GM18508 (cell line): ENCODE measurements at regions not wholly inside any gene's neighbourhood (a gene's known extent, or its start where the extent isn't known, plus 50 kb on each side); places are given as distances from the start of the nearest gene placed in this dataset.
A peak's percentile ranks its signal among the peaks of the same experiment; 100 is the strongest.
"Not testable (repeated sequence)": the region's sequence is repeated elsewhere in the genome, so short reads cannot be mapped to it uniquely, and the experiment has no call there.

Experiments used
- ATAC-seq: cut with Tn5 transposase; IDR thresholded peaks from one replicate; pipeline ENCODE4 v1.9.1; 2021; ENCODE audit warnings: moderate number of reproducible peaks; ENCODE audit not compliant: insufficient read depth, unreplicated experiment

GRCh38 chr7:122248472-122248871, 56.1 kb downstream of the FEZF1 start:
- ATAC-seq = no peak

GRCh38 chr7:122238729-122239128, 65.8 kb downstream of the FEZF1 start:
- not testable (repeated sequence) for ATAC-seq

- ATAC-seq = not testable (repeated sequence)
Measured at GRCh38 chr7:122238297-122238696, 66.3 kb downstream of the FEZF1 start.

- no peak for ATAC-seq
Measured at GRCh38 chr7:122225874-122226273, 78.7 kb downstream of the FEZF1 start.

GRCh38 chr7:122219253-122219865, 75.3 kb upstream of the AASS start:
- peak; percentile 48 for ATAC-seq

- no peak for ATAC-seq
Measured at GRCh38 chr7:122217125-122217524, 73.1 kb upstream of the AASS start.

- no peak for ATAC-seq
Measured at GRCh38 chr7:122212754-122213153, 68.7 kb upstream of the AASS start.

GRCh38 chr7:122211362-122211761, 67.3 kb upstream of the AASS start:
- ATAC-seq = no peak

- no peak for ATAC-seq
Measured at GRCh38 chr7:122206985-122207384, 62.9 kb upstream of the AASS start.

GRCh38 chr7:122203814-122204213, 59.8 kb upstream of the AASS start:
- ATAC-seq = no peak

- ATAC-seq = no peak
Measured at GRCh38 chr7:122200888-122201287, 56.8 kb upstream of the AASS start.

- no peak for ATAC-seq
Measured at GRCh38 chr7:122199171-122199570, 55.1 kb upstream of the AASS start.

GRCh38 chr7:122198581-122198980, 54.5 kb upstream of the AASS start:
- ATAC-seq = no peak
